Subcutaneous abdominal adipose tissue (tissue), 5 donors: ENCODE measurements at regions not wholly inside any gene's neighbourhood (a gene's known extent, or its start where the extent isn't known, plus 50 kb on each side); places are given as distances from the start of the nearest gene placed in this dataset.
"Not testable (repeated sequence)": the region's sequence is repeated elsewhere in the genome, so short reads cannot be mapped to it uniquely, and the experiment has no call there.

ENCODE experiments used
- H3K27ac ChIP-seq: one replicate; pipeline ENCODE4 v1.7.0; 2013; ENCODE audit warnings: low read depth, mild to moderate bottlenecking, inconsistent platforms, low read length, moderate library complexity
- H3K27me3 ChIP-seq, 5 donors: one replicate each; pipeline ENCODE4 v1.7.0; 2013; ENCODE audit warnings: low read length in 5 of 5, inconsistent platforms in 1 of 5; ENCODE audit not compliant: control insufficient read depth in 5 of 5, insufficient read depth in 4 of 5
- H3K36me3 ChIP-seq, 5 donors: one replicate each; pipeline ENCODE4 v1.7.0; 2013; ENCODE audit warnings: low read length in 5 of 5; ENCODE audit not compliant: control insufficient read depth in 5 of 5, insufficient read depth in 5 of 5
- H3K4me1 ChIP-seq, 5 donors: one replicate each; pipeline ENCODE4 v1.7.0; 2013; ENCODE audit warnings: low read length in 5 of 5, mild to moderate bottlenecking in 3 of 5, moderate library complexity in 1 of 5; ENCODE audit not compliant: control insufficient read depth in 5 of 5, insufficient read depth in 5 of 5
- H3K4me3 ChIP-seq, 5 donors: one replicate each; pipeline ENCODE4 v1.7.0; 2013; ENCODE audit warnings: low read length in 5 of 5, low read depth in 1 of 5
- H3K9ac ChIP-seq, 5 donors: one replicate each; pipeline ENCODE4 v1.7.0; 2013; ENCODE audit warnings: low read length in 5 of 5, mild to moderate bottlenecking in 4 of 5, moderate library complexity in 3 of 5
- H3K9me3 ChIP-seq, 5 donors: one replicate each; pipeline ENCODE4 v1.7.0; 2013; ENCODE audit warnings: low read length in 5 of 5; ENCODE audit not compliant: control insufficient read depth in 5 of 5
- donor health status: healthy.
- donor health status: healthy.
- donor health status: healthy.
- donor health status: healthy.
- donor health status: healthy.

DNA sequence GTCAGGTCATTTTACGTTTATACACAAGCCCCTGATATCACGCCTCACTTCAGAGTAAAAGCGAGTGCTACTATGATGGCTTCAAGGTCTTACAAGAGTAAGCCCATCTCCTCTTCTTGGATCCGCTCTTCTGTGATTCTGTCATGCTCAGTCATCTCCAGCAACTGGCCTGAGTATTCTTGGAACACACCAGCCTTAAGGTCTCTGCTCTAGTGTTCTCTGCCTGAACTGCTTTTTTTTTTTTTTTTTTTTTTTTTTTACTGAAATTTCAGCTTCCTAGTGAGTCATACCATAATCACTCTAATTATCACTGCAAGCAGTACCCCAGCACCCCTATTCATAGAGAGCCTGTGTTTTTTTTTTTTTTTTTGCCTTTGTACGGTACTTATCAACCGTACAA lies 1228.9 kb downstream of the CNTNAP5 start:
- no peaks in the 10 kb centered on the region for H3K9me3 ChIP-seq
- H3K27ac ChIP-seq: no peak overlapping the region
- no peak overlapping the region for H3K9ac ChIP-seq
- H3K36me3 ChIP-seq: no peaks in the 10 kb centered on the region
- no peaks in the 10 kb centered on the region for H3K27me3 ChIP-seq
- no peaks in the 10 kb centered on the region for H3K4me1 ChIP-seq
- no peak overlapping the region for H3K4me3 ChIP-seq

DNA sequence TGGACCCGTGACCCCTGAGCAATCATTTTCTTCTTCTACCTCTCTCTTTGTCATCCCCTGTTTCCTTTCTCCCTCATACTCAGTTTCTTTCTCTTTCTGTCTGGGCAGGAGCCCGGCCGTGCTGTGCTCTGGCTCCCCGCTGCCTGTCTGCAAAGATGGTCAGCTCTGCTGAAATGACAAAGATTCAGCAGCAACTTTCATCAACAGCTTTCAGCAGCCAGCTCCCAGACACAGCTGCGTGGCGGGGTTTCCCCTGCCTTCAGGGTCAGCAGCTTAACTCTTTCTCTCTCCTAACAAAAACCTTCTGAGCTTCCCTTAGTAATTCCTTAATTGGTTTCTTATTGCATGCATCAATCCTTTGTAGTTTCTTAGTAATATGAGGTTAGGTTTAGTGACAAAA lies 1234.4 kb downstream of the CNTNAP5 start:
- Histone ChIP-seq H3K36me3 (no peaks in the 10 kb centered on the region), H3K27me3 (no peaks in the 10 kb centered on the region), H3K9ac (no peak overlapping the region), H3K4me1 (no peaks in the 10 kb centered on the region), H3K27ac (no peak overlapping the region), H3K9me3 (no peaks in the 10 kb centered on the region), H3K4me3 (no peak overlapping the region)

DNA sequence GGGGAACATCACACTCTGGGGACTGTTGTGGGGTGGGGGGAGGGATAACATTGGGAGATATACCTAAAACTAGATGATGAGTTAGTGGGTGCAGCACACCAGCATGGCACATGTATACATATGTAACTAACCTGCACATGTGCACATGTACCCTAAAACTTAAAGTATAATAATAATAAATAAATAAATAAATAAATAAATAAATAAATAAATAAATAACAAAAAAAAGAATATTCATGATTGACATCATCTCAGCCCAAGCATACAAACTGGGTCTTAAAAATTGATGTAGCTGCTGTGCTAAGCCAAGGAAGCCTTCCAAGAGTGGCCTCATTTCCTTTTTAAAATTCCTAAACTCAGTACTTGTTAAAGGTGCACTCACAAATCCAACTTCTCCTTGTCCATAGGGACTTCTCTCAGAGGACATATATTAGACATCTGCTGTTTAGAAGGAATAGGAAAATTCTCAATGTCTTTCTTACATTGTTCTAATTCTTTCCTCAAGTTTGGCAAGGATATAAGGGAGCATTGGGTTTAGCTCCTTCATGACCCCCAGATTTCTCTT lies 1235.4 kb downstream of the CNTNAP5 start:
- H3K4me1 ChIP-seq: not testable (repeated sequence)

DNA sequence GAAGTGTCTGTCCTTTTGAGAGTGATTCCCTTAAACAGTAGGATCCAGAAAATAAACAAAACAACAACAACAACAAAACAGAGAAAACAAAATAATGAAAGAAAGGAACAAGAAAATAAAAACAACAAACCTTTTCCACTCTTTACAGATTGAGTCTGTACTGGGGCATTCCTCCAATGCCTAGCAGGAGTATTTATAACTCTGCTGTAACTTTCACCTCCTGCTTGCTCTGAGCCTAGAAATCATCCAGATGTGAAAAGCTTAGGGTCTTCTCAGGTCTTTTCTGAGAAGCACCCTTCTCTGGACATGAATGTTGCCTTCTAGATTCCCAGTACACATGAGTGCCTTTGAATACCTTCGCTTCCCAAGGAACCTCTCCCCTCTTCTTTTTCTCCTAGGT lies 1239.4 kb downstream of the CNTNAP5 start:
- Histone ChIP-seq H3K4me3 (no peak overlapping the region), H3K36me3 (no peaks in the 10 kb centered on the region), H3K4me1 (no peaks in the 10 kb centered on the region), H3K9ac (no peak overlapping the region), H3K9me3 (no peaks in the 10 kb centered on the region), H3K27ac (no peak overlapping the region), H3K27me3 (no peaks in the 10 kb centered on the region)

More for the DNA sequence above, 1235.4 kb downstream of the CNTNAP5 start:
- H3K9me3 ChIP-seq, H3K36me3 ChIP-seq, H3K27ac ChIP-seq, H3K9ac ChIP-seq, H3K4me3 ChIP-seq, H3K27me3 ChIP-seq: not testable (repeated sequence)

DNA sequence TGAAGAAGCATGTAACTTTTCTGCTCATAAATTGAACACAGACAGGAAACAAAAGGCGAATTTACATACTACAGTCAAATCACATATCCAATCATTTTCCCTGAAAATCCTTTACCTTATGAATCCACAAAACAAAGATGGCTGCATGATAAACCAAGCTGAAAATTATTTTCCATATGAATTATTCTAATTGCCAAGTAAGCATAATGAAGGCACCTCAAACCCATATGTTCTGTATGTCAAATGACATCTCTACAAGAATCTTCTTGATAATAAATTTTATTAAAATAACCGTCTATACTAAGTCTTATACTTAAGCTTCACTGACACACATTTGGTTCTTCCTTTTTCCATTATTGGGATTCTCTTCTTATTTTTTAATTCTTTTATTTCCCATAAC lies 1242.6 kb downstream of the CNTNAP5 start:
- no peaks in the 10 kb centered on the region for H3K4me1 ChIP-seq

DNA sequence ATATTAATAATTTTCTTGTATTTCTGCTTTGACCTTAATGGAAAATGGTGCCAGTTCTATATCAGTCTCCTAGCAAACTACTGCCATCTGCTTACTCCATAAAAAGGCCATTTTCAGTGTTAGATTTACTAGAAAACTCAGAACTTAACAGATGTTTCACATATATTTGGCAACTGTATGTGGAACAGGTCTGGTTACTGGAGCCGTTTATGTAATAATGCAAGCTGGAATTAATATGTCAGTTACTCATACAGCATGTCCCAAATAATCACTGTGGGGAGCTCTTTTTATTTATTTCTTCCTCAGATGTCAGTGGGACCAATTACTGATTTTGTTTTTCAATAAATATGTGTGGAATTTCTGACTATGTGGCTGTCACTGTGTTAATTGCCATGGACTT lies 1247.6 kb downstream of the CNTNAP5 start:
- no peak overlapping the region for H3K27ac ChIP-seq
- H3K4me3 ChIP-seq: no peak overlapping the region
- no peaks in the 10 kb centered on the region for H3K27me3 ChIP-seq
- no peaks in the 10 kb centered on the region for H3K36me3 ChIP-seq
- no peak overlapping the region for H3K9ac ChIP-seq
- H3K4me1 ChIP-seq: no peaks in the 10 kb centered on the region
- no peaks in the 10 kb centered on the region for H3K9me3 ChIP-seq

More for the DNA sequence above, 1242.6 kb downstream of the CNTNAP5 start:
- H3K9me3 ChIP-seq: no peaks in the 10 kb centered on the region
- H3K36me3 ChIP-seq: no peaks in the 10 kb centered on the region
- H3K27ac ChIP-seq: no peak overlapping the region
- no peaks in the 10 kb centered on the region for H3K27me3 ChIP-seq
- no peak overlapping the region for H3K4me3 ChIP-seq
- no peak overlapping the region for H3K9ac ChIP-seq

DNA sequence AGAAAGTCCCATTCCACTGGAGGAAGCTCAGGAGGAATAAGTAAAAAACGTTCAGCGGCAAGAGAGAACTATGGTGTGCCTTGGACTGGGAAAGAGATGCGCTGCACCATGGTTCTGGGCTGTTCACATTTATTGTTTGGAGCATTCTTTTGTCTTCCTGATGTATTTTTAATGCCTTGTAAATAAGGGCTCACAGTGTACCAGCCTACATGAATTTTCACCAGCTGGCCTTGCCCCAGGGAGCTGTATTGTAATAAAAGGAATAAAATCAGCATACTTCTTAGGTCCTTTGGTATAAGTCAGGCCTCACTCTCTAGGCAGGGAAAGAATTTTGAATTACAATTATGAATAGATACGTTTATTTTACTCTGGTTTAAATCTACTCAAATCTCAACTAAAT lies 1249.6 kb downstream of the CNTNAP5 start:
- Histone ChIP-seq H3K4me1 (no peaks in the 10 kb centered on the region), H3K9ac (no peak overlapping the region), H3K9me3 (no peaks in the 10 kb centered on the region), H3K4me3 (no peak overlapping the region), H3K27ac (no peak overlapping the region), H3K27me3 (no peaks in the 10 kb centered on the region), H3K36me3 (no peaks in the 10 kb centered on the region)

DNA sequence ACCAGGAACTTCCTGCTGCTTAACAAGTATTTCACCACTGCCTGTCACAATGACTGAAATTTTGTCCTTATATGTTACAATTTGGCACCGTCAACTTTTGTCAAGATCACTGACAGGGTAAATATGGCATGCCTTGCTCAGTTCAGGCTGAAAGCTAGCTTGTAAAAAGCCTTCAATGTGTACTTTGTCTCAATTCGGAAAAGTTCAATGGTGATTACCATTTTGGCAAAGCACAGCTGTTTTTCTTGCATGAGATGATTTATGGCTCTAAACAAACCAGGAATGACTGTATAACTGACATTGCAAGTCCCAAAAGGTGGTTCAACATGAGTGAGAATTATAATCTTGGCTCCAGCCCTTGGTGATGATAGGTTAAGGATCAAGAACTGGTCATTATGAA lies 1255.2 kb downstream of the CNTNAP5 start:
- no peaks in the 10 kb centered on the region for H3K9me3 ChIP-seq

DNA sequence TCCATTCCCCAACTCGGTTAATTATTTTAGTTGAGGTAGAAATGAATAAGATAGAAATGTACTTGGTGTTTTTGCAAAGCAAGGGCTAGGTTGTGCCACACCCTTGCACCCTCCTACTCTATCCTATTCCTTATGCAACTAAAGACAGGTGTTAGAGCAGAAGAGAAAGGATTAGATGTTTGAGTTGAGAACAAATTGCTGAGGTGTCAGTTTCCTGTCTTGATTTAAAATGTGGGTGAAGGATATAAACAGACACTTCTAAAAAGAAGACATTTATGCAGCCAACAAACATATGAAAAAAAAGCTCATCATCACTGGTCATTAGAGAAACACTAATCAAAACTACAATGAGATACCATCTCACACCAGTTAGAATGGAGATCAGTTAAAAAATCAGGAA lies 1256.2 kb downstream of the CNTNAP5 start:
- H3K36me3 ChIP-seq: no peaks in the 10 kb centered on the region
- H3K9ac ChIP-seq: no peak overlapping the region
- H3K9me3 ChIP-seq: no peaks in the 10 kb centered on the region

More for the DNA sequence above, 1255.2 kb downstream of the CNTNAP5 start:
- Histone ChIP-seq H3K4me1 (no peaks in the 10 kb centered on the region), H3K36me3 (no peaks in the 10 kb centered on the region), H3K27me3 (no peaks in the 10 kb centered on the region), H3K4me3 (no peak overlapping the region), H3K9ac (no peak overlapping the region), H3K27ac (no peak overlapping the region)

DNA sequence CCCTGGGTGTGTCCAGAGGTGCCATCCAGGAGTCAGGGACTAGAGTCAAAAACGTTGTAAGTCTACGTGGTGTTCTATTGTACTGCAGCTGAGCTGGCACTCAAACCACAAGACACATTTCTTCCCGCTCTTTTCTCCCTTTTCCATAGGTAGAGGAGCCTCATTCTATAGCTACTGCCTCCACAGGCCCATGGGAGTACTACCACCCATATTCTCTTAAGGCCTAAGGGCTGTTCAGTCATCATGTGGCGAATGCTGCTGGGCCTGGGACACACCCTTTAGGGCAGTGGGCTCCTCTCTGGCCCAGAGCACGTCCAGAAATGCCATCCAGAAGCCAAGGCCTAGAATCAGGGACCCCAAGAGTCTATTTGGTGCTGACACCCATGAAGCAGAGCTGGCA lies 1271.7 kb downstream of the CNTNAP5 start:
- Histone ChIP-seq H3K27ac (no peak overlapping the region), H3K4me3 (no peak overlapping the region), H3K9me3 (peaks cover 0 to 2% (median 0%) of the 10 kb centered on the region in 5 donors), H3K36me3 (no peaks in the 10 kb centered on the region), H3K27me3 (no peaks in the 10 kb centered on the region), H3K9ac (no peak overlapping the region), H3K4me1 (no peaks in the 10 kb centered on the region)

More for the DNA sequence above, 1256.2 kb downstream of the CNTNAP5 start:
- Histone ChIP-seq H3K4me3 (no peak overlapping the region), H3K27ac (no peak overlapping the region), H3K4me1 (no peaks in the 10 kb centered on the region), H3K27me3 (no peaks in the 10 kb centered on the region)
